GM20000 (cell line): ENCODE measurements at regions not wholly inside any gene's neighbourhood (a gene's known extent, or its start where the extent isn't known, plus 50 kb on each side); places are given as distances from the start of the nearest gene placed in this dataset.

Source experiments
- DNase-seq: peaks from one replicate; pipeline ENCODE4 v3.0.0; 2012; ENCODE audit warnings: low spot score
- CTCF ChIP-seq: IDR thresholded peaks from 2 replicates; pipeline ENCODE4 v1.5.1; 2012; ENCODE audit warnings: mild to moderate bottlenecking, control low read depth; ENCODE audit errors: extremely low read depth, missing control alignments

DNA sequence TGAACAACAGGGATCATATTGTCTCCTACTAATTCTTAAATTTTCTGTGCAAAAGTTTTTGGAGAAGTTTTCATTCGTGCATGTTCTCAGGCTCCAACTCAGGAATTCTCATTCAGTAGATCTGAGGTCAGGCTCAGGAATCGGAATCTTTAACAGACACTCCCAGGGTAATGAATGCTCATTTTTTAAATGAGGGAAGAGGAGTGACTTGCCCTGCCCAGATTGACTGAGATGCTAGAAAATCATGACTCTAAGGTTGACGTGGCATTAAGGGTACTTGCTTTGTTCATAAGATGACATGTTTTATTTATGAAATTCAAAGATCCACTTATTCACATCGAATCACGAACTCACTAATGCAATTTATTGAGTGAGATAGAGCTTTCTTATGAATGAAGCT lies 196.6 kb upstream of the NPVF start:
- DNase-seq, result no peak
- no peak for TF ChIP-seq CTCF

GRCh38 chr7:25427721-25428120 lies 199.4 kb upstream of the NPVF start:
- no peak for TF ChIP-seq CTCF
- no peak for DNase-seq

- TF ChIP-seq CTCF, result no peak
- no peak for DNase-seq
These were observed 201.4 kb upstream of the NPVF start for GRCh38 chr7:25429731-25430130.

DNA sequence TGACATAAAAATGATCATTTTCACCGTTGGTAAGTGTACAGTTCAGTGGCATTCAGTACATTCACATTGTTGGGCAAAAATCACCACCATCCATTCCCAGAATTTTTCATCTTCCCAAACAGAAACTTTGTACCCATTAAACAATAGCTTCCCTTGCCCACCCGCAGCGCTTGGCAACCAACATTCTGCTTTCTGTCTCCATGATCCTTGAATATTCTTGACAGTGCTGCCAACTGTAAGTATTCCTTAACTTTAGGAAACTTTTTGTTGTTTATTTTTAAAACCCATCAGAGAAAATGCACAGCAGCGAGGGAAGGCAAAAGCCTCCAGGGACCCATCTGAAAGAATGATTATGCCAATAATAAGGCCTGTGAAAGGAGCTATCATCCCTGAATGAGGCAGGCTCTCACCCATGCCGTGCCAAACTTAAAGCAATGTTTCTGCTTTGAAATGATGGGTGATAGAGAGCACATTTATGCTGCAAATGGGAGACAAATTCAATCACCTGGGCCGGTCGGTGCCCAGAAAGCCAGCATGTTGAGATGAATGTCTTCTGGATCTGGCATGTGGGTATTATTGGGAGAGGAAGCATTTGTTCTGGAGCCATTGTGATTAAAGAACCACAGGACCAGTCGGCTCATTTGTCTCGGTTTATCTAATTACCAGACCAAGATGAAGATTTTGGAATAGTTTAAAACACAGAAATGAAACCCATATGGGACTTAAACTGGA lies 202.1 kb upstream of the NPVF start:
- no peak for TF ChIP-seq CTCF

GRCh38 chr7:25431956-25432450 lies 203.7 kb upstream of the NPVF start:
- no peak for DNase-seq
- TF ChIP-seq CTCF, result no peak

More for the DNA sequence above, 202.1 kb upstream of the NPVF start:
- DNase-seq, result no peak

GRCh38 chr7:25432807-25433206 lies 204.5 kb upstream of the NPVF start:
- DNase-seq, result no peak
- TF ChIP-seq CTCF, result no peak

- no peak for TF ChIP-seq CTCF
These were observed 208.1 kb upstream of the NPVF start for GRCh38 chr7:25436413-25436812.

More at GRCh38 chr7:25436413-25436812, 208.1 kb upstream of the NPVF start:
- no peak for DNase-seq
